Nephron (organoid): ENCODE measurements at regions not wholly inside any gene's neighbourhood (a gene's known extent, or its start where the extent isn't known, plus 50 kb on each side); places are given as distances from the start of the nearest gene placed in this dataset.

ENCODE experiments used
- H3K27ac Mint-ChIP-seq, 3 experiments: 2 replicates each; pipeline ENCODE4 v1.8.0; 2020; ENCODE audit warnings: mixed read lengths in 3 of 3, mild to moderate bottlenecking in 2 of 3, moderate library complexity in 1 of 3
- H3K27me3 Mint-ChIP-seq: 2 replicates; pipeline ENCODE4 v1.8.0; 2021; ENCODE audit warnings: low read depth, mild to moderate bottlenecking, moderate library complexity, mixed read lengths
- H3K36me3 Mint-ChIP-seq: 2 replicates; pipeline ENCODE4 v1.8.0; 2020; ENCODE audit warnings: low read depth, mixed read lengths
- H3K4me1 Mint-ChIP-seq: 2 replicates; pipeline ENCODE4 v1.8.0; 2020; ENCODE audit warnings: mixed read lengths
- H3K4me3 Mint-ChIP-seq, 3 experiments: 2 replicates each; pipeline ENCODE4 v1.8.0; 2020; ENCODE audit warnings: mild to moderate bottlenecking in 3 of 3, mixed read lengths in 3 of 3, moderate library complexity in 2 of 3
- H3K9me3 Mint-ChIP-seq: 2 replicates; pipeline ENCODE4 v1.8.0; 2020; ENCODE audit warnings: mixed read lengths
- TF ChIP-seq, protein P1 (sequence below), 3 experiments: fragments of 200-600 bp; sonication (generic); IDR thresholded peaks; one replicate each; pipeline ENCODE4 v1.5.0; 2021; ENCODE audit warnings: antibody characterized with exemption in 3 of 3; ENCODE audit not compliant: unreplicated experiment in 3 of 3

DNA sequence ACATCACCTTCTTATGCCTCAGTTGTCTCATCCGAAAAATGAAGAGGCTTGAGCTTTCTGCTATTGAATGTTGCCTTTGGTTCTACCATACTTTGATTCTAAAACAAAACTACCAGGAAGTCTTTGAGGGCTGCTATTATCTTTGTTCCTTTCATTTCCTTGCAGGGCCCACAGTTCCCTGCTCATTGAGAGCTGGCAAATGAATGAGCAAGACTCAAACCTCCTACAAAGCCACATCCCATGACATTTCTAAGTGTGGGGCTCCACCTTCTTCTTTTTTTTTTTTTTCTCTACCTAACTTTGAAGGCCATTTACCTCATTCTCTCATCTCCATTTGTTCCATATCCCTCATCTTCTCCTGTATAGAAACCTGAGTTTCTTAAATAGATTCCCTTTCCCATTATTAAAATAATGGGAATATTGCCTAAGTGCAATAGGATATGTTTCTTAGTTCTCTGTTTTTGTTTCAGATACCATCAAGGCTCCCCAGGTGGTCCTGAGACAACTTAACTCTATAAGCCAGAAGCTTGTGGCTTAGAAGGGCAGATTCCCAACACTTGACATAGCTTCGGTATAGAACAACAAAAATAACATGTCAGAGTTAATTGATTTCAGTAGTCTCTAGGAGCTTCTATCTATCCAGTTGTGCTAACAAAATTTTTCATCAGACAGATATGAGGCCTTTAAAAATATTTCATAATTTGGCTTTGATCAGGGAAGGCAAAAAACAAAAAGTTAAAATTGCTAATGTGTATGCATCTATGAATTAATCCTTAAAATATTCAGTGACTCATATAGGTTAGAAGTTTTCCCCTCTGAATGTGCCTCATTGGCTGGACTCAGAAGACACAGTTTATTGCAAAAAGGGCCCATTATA lies 951.6 kb downstream of the TUSC7 start:
- no peak overlapping the region for H3K4me3 Mint-ChIP-seq
- H3K9me3 Mint-ChIP-seq = no peaks in the 10 kb centered on the region
- TF ChIP-seq, protein P1, sequence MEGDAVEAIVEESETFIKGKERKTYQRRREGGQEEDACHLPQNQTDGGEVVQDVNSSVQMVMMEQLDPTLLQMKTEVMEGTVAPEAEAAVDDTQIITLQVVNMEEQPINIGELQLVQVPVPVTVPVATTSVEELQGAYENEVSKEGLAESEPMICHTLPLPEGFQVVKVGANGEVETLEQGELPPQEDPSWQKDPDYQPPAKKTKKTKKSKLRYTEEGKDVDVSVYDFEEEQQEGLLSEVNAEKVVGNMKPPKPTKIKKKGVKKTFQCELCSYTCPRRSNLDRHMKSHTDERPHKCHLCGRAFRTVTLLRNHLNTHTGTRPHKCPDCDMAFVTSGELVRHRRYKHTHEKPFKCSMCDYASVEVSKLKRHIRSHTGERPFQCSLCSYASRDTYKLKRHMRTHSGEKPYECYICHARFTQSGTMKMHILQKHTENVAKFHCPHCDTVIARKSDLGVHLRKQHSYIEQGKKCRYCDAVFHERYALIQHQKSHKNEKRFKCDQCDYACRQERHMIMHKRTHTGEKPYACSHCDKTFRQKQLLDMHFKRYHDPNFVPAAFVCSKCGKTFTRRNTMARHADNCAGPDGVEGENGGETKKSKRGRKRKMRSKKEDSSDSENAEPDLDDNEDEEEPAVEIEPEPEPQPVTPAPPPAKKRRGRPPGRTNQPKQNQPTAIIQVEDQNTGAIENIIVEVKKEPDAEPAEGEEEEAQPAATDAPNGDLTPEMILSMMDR (IDR thresholded peaks at IDR 0.05; ENCODE audit: unreplicated experiment in 3 of 3) = no peak
- no peak overlapping the region for H3K27ac Mint-ChIP-seq
- no peaks in the 10 kb centered on the region for H3K27me3 Mint-ChIP-seq
- no peaks in the 10 kb centered on the region for H3K36me3 Mint-ChIP-seq
- H3K4me1 Mint-ChIP-seq = peaks cover 8% of the 10 kb centered on the region

DNA sequence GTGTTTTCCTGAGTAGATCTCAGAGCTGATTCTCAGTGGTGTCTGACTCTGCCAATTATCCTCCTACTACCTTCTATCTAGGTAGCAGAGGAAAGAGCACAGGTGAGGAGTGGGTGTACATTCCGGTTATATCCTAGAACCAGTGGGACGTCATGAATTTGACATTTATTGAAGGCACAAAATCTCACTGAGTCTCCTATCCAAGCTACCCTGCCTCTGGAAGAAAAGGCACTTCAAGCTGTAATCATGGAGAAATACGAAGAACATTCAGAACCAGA lies 952.2 kb downstream of the TUSC7 start:
- TF ChIP-seq, protein P1 (IDR thresholded peaks at IDR 0.05; ENCODE audit: unreplicated experiment in 3 of 3) = no peak
- Mint-ChIP-seq H3K27ac (no peak overlapping the region), H3K9me3 (no peaks in the 10 kb centered on the region), H3K36me3 (no peaks in the 10 kb centered on the region), H3K4me1 (peaks cover 8% of the 10 kb centered on the region), H3K27me3 (no peaks in the 10 kb centered on the region), H3K4me3 (no peak overlapping the region)

DNA sequence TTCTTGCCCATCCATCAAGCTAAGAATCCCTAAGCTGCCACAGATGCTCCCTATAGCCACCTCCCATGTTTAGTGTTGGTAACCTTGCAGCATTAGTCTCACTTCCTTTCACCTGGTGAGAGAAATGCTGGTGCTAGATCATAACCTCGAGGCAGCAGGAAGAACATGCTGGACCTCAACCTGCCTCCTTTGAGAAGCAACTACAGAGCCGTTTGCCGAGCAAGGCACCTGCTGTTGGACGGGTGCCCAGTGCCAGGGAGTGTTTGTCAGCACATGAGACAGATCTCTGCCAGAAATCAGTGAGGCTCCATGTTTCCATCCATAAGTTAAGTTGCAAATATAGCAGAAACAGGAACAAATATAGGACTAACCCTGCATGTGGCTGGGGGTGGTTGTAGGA lies 955.7 kb downstream of the TUSC7 start:
- H3K27me3 Mint-ChIP-seq = peaks cover 3% of the 10 kb centered on the region
- H3K27ac Mint-ChIP-seq = no peak overlapping the region
- peaks cover 8% of the 10 kb centered on the region for H3K4me1 Mint-ChIP-seq
- H3K9me3 Mint-ChIP-seq = no peaks in the 10 kb centered on the region
- H3K36me3 Mint-ChIP-seq = no peaks in the 10 kb centered on the region
- TF ChIP-seq, protein P1 (IDR thresholded peaks at IDR 0.05; ENCODE audit: unreplicated experiment in 3 of 3) = no peak
- no peak overlapping the region for H3K4me3 Mint-ChIP-seq

DNA sequence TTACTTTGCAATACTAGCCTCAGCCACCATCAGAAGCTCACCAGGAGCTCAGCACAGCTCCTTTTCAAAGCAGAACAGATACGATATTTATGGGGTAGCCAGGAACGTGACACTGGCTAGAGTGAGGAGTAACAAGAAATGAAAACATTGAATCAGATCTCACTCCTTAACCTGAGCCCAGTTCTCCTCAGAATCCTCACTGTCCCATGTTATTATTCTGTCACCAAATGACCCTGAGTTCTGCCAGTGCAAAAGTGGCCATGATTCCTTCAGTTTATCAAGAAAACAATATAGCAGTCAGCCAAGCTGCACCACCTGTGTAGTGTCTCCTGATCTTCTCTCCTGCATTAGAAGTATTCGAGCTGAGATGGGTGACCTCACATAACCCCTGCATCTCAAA lies 956.7 kb downstream of the TUSC7 start:
- TF ChIP-seq, protein P1 (IDR thresholded peaks at IDR 0.05; ENCODE audit: unreplicated experiment in 3 of 3) = no peak
- Mint-ChIP-seq H3K4me3 (no peak overlapping the region), H3K27ac (no peak overlapping the region), H3K9me3 (no peaks in the 10 kb centered on the region), H3K27me3 (peaks cover 3% of the 10 kb centered on the region), H3K4me1 (peaks cover 5% of the 10 kb centered on the region), H3K36me3 (no peaks in the 10 kb centered on the region)

DNA sequence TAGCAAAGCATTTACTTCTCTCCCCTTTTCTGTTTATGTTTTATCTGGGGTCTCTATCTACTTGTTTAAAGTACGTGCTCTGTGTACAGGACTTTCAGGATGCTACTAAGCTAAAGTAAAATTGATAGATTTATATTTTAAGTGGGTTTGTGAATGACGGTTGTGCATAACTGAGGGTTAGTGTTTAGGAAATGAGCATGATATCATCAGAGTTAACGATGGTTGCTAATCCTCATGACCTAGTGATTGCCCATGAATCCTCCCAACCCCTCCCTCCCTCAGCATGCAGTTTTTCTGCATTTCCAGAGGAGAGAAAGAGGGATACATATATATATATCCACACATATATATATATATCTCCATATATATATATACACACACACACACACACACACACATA lies 957.2 kb downstream of the TUSC7 start:
- H3K27me3 Mint-ChIP-seq = peaks cover 3% of the 10 kb centered on the region
- H3K9me3 Mint-ChIP-seq = no peaks in the 10 kb centered on the region
- peaks cover under 1% of the 10 kb centered on the region for H3K4me1 Mint-ChIP-seq
- no peak overlapping the region for H3K4me3 Mint-ChIP-seq
- TF ChIP-seq, protein P1 (IDR thresholded peaks at IDR 0.05; ENCODE audit: unreplicated experiment in 3 of 3) = no peak
- no peak overlapping the region for H3K27ac Mint-ChIP-seq
- H3K36me3 Mint-ChIP-seq = no peaks in the 10 kb centered on the region

DNA sequence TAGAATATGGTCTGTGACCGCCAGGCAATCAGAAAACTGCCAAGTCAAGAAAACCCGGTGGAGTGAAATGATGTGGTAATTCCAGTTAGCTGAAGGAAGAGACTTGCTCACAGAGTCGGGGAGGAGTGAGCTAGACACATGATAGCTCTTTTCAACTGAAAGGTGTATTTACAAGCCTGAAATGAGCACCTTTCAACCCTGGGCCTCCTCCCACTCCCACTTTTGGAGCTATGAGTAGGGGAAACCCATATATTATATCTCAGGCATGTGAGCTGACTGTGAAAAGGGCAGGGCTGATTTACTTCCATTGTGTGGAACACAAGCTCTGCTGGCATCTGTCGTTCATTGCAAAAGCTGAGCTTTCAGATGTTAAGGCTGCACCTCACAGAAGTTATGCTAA lies 960.2 kb downstream of the TUSC7 start:
- TF ChIP-seq, protein P1 (IDR thresholded peaks at IDR 0.05; ENCODE audit: unreplicated experiment in 3 of 3) = no peak
- Mint-ChIP-seq H3K27ac (no peak overlapping the region), H3K4me1 (no peaks in the 10 kb centered on the region), H3K9me3 (no peaks in the 10 kb centered on the region), H3K27me3 (peaks cover 3% of the 10 kb centered on the region), H3K36me3 (no peaks in the 10 kb centered on the region), H3K4me3 (no peak overlapping the region)
